Cardiac fibroblast (primary cell): ENCODE measurements at regions not wholly inside any gene's neighbourhood (a gene's known extent, or its start where the extent isn't known, plus 50 kb on each side); places are given as distances from the start of the nearest gene placed in this dataset.

Experiments
- DNase-seq, 2 donors: peaks; one replicate each; pipeline versions ENCODE4 v3.0.0 to v3.0.0-alpha.2; 2010; ENCODE audit warnings: low read depth in 2 of 2
- H3K4me3 ChIP-seq, 2 donors: replicated peaks in 1 of 2; 1 replicate in 1 of 2; 2 replicates in 1 of 2; pipeline ENCODE4 v1.5.1; 2011; ENCODE audit warnings: low read depth in 2 of 2, low read length in 2 of 2, mild to moderate bottlenecking in 2 of 2, moderate library complexity in 1 of 2
- CTCF ChIP-seq: IDR thresholded peaks from one replicate; pipeline ENCODE4 v1.5.1; 2011; ENCODE audit warnings: low read depth, mild to moderate bottlenecking, low read length, inconsistent platforms

- TF ChIP-seq CTCF, result no peak
- no peak for DNase-seq
- H3K4me3 ChIP-seq, result no peak overlapping the region
Measured at GRCh38 chr7:33700001-33700899, 205.1 kb upstream of the BMPER start.

DNA sequence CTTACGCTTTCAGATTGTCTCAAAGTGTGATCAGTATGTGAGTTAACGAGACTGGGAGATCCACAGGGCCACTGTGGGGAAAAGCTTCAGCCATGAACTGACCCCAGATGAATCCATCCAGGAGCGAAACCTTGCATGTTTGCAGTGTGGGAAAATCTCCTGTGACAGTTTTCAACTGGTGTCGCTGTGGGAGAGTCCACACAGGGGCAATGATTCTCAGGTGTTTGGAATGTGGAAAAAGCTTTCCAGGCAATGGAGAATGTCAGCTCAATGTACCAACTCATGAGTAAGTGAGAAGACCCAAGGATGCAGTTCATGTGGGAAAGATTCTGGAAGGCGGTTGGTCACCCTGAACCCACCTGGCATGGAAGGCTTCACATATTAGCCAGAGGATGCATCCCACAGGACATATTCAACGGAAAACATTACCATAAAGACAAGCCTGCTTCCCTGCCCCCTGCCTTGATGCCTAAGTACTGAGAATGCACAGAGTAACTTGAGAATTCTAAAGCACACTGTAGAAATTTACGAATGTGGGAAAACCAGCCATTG is 204.1 kb upstream of the BMPER start:
- DNase-seq, result no peak
- no peak for TF ChIP-seq CTCF
- H3K4me3 ChIP-seq, result no peak overlapping the region

DNA sequence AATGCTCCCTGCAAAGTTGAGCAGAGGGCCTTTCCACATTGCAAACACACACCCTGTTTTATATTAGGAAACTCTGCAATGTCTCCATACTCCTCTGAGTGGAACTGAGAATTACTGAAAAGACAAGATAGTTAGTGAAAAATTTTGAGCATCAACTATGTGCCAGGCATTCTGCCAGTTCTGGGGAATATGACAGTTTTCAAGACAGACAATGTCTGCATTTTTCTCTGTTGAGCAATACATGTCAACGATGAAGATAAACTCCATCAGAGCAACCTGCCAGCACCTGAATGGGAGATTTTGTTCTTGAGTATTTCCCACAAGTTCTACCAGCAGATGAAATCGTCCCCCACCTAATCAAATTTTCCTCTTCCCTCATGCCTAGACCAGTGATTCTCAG is 203.4 kb upstream of the BMPER start:
- no peak for TF ChIP-seq CTCF
- H3K4me3 ChIP-seq, result no peak overlapping the region
- DNase-seq, result no peak

DNA sequence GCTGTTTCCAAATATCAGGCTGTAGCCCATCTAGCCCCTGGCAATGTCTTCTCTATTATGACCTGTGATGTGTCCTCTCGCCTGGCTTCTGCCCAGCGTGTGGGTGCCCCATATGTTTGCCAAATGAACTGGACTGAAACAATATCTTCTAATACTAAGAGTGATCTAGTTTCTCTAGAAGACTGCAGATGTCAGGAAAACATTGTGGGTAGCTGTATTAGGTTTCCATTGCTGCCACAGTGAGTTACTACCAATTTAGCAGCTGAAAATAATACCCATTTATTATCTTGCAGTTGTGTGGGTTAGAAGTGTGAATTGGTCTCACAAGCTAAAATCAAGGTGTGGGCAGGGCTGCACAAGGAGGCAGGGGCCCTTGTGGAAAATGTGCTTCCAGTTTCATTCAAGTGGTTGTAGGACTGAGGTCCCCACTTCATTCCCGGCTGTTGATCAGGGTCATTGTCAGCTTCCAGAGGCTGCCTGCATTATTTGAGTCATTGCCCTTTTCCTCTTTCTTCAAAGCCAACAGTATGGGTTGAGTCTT is 202.8 kb upstream of the BMPER start:
- DNase-seq, result no peak
- TF ChIP-seq CTCF, result no peak
- no peak overlapping the region for H3K4me3 ChIP-seq

GRCh38 chr7:33705333-33705833 is 200.0 kb upstream of the BMPER start:
- no peak overlapping the region for H3K4me3 ChIP-seq
- TF ChIP-seq CTCF, result no peak
- no peak for DNase-seq

- H3K4me3 ChIP-seq, result no peak overlapping the region
- no peak for TF ChIP-seq CTCF
- no peak for DNase-seq
Measured at GRCh38 chr7:33706186-33706585, 199.2 kb upstream of the BMPER start.
